Loucy (cell line): ENCODE measurements at regions not wholly inside any gene's neighbourhood (a gene's known extent, or its start where the extent isn't known, plus 50 kb on each side); places are given as distances from the start of the nearest gene placed in this dataset.

Experiments used
- H2AFZ ChIP-seq: fragments of 200-600 bp; sonication (generic); 2 replicates; pipeline ENCODE4 v1.6.0; 2016; ENCODE audit warnings: antibody characterized with exemption, mild to moderate bottlenecking, low read length, moderate library complexity
- H3F3A ChIP-seq: fragments of 200-600 bp; 2 replicates; pipeline ENCODE4 v1.6.0; 2016; ENCODE audit warnings: antibody characterized with exemption, low read depth, mild to moderate bottlenecking
- H3K27me3 ChIP-seq: fragments of 200-600 bp; sonication (generic); 2 replicates; pipeline ENCODE4 v1.6.1; 2014; ENCODE audit warnings: low read length, mild to moderate bottlenecking; ENCODE audit not compliant: insufficient read depth, poor library complexity, severe bottlenecking
- H3K36me3 ChIP-seq: fragments of 200-600 bp; sonication (generic); 2 replicates; pipeline ENCODE4 v1.6.1; 2016; ENCODE audit warnings: low read length; ENCODE audit not compliant: insufficient read depth
- H3K4me1 ChIP-seq: fragments of 200-600 bp; sonication (generic); 2 replicates; pipeline ENCODE4 v1.5.1; 2014; ENCODE audit warnings: low read length, mild to moderate bottlenecking; ENCODE audit not compliant: insufficient read depth, poor library complexity, severe bottlenecking
- H3K4me2 ChIP-seq: fragments of 200-600 bp; sonication (generic); 2 replicates; pipeline ENCODE4 v1.6.0; 2014; ENCODE audit warnings: antibody characterized with exemption, low read length, low read depth, mild to moderate bottlenecking; ENCODE audit not compliant: poor library complexity, severe bottlenecking
- H3K4me3 ChIP-seq: fragments of 200-600 bp; sonication (generic); 2 replicates; pipeline ENCODE4 v1.5.1; 2014; ENCODE audit warnings: low read length, mild to moderate bottlenecking, mixed read lengths; ENCODE audit not compliant: poor library complexity, severe bottlenecking
- H3K79me2 ChIP-seq: fragments of 200-600 bp; sonication (generic); 2 replicates; pipeline ENCODE4 v1.6.1; 2014; ENCODE audit warnings: low read length; ENCODE audit not compliant: insufficient read depth
- H3K9ac ChIP-seq: fragments of 200-600 bp; sonication (generic); 2 replicates; pipeline ENCODE4 v1.6.0; 2014; ENCODE audit warnings: mild to moderate bottlenecking, low read depth, low read length, moderate library complexity; ENCODE audit not compliant: poor library complexity, severe bottlenecking
- H3K9me2 ChIP-seq: fragments of 200-600 bp; sonication (generic); replicated peaks from 2 replicates; pipeline ENCODE4 v1.6.1; 2016; ENCODE audit warnings: low read depth, low read length, mixed read lengths
- H3K9me3 ChIP-seq: fragments of 200-600 bp; sonication (generic); 2 replicates; pipeline ENCODE4 v1.6.1; 2014; ENCODE audit warnings: mild to moderate bottlenecking, antibody characterized with exemption, low read length, low read depth; ENCODE audit not compliant: insufficient read depth
- H4K20me1 ChIP-seq: fragments of 200-600 bp; sonication (generic); 2 replicates; pipeline ENCODE4 v1.6.0; 2014; ENCODE audit warnings: antibody characterized with exemption, low read length, mild to moderate bottlenecking; ENCODE audit not compliant: insufficient read depth, poor library complexity, severe bottlenecking
- EZH2phosphoT487 ChIP-seq: fragments of 200-600 bp; IDR thresholded peaks from 2 replicates; pipeline ENCODE4 v1.6.1; 2018; ENCODE audit warnings: antibody characterized with exemption, mild to moderate bottlenecking, moderate library complexity, borderline replicate concordance
- TF ChIP-seq, protein P1 (sequence below): fragments of 200-600 bp; sonication (generic); conservative IDR thresholded peaks from 2 replicates; pipeline ENCODE4 v1.5.1; 2014; ENCODE audit warnings: mild to moderate bottlenecking, antibody characterized with exemption, low read length

DNA sequence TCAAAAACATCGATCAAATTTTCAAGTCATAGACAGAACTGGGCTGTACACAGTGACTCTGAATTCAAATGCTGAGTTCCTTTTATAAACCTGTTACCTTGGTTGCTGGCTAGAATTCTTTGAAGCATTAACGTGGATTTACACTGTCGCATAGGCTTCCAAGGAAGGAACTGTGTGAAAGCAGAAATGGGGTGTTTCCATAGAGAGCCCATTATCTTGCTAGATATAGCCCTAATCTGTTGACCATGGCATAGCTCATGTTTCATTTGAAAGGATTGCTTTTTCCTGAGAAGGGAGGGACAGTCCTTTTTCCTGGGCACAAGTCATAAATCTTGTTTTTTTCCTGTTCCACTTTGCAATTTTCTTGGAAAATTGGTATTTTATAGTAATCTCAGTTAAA lies 73.8 kb upstream of the NEUROD1 start:
- H3K4me3 ChIP-seq, result no peak overlapping the region
- no peaks in the 10 kb centered on the region for H3K9me2 ChIP-seq
- H4K20me1 ChIP-seq, result no peaks in the 10 kb centered on the region
- H3K4me2 ChIP-seq, result no peak overlapping the region
- no peaks in the 10 kb centered on the region for H3F3A ChIP-seq
- no peaks in the 10 kb centered on the region for H3K9me3 ChIP-seq
- TF ChIP-seq EZH2phosphoT487, result no peak
- TF ChIP-seq, protein P1, sequence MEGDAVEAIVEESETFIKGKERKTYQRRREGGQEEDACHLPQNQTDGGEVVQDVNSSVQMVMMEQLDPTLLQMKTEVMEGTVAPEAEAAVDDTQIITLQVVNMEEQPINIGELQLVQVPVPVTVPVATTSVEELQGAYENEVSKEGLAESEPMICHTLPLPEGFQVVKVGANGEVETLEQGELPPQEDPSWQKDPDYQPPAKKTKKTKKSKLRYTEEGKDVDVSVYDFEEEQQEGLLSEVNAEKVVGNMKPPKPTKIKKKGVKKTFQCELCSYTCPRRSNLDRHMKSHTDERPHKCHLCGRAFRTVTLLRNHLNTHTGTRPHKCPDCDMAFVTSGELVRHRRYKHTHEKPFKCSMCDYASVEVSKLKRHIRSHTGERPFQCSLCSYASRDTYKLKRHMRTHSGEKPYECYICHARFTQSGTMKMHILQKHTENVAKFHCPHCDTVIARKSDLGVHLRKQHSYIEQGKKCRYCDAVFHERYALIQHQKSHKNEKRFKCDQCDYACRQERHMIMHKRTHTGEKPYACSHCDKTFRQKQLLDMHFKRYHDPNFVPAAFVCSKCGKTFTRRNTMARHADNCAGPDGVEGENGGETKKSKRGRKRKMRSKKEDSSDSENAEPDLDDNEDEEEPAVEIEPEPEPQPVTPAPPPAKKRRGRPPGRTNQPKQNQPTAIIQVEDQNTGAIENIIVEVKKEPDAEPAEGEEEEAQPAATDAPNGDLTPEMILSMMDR, result no peak
- no peak overlapping the region for H3K9ac ChIP-seq
- no peak overlapping the region for H2AFZ ChIP-seq
- H3K27me3 ChIP-seq, result no peaks in the 10 kb centered on the region
- no peaks in the 10 kb centered on the region for H3K36me3 ChIP-seq
- H3K4me1 ChIP-seq, result peaks cover 25% of the 10 kb centered on the region
- H3K79me2 ChIP-seq, result no peaks in the 10 kb centered on the region

DNA sequence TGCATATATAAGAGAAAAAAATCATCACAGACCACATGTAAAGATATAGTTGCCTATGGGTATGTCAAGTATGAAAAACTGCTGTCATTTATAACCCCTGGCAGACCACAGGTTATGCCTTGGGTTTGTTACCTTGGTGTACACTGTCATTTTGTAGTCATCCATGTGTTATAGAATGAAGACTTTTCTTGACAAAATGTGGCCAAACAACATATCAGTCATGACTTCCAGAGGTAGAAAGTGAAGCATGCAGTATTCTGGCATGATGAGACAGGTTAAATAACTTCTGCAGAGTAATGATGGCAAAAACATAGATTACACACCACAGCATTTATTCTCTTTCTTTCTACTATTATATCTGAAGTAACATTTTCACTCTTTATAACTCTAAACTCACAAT lies 74.9 kb upstream of the NEUROD1 start:
- H3F3A ChIP-seq, result no peaks in the 10 kb centered on the region
- peaks cover 25% of the 10 kb centered on the region for H3K4me1 ChIP-seq
- no peaks in the 10 kb centered on the region for H3K9me3 ChIP-seq
- H2AFZ ChIP-seq, result 0 out of 2 replicates have a peak overlapping the region, but pooled peaks have one; percentile 5
- TF ChIP-seq EZH2phosphoT487, result no peak
- TF ChIP-seq, protein P1, result no peak
- no peak overlapping the region for H3K4me2 ChIP-seq
- no peaks in the 10 kb centered on the region for H3K9me2 ChIP-seq
- no peak overlapping the region for H3K4me3 ChIP-seq
- no peaks in the 10 kb centered on the region for H3K27me3 ChIP-seq
- H3K79me2 ChIP-seq, result no peaks in the 10 kb centered on the region
- no peaks in the 10 kb centered on the region for H3K36me3 ChIP-seq
- no peaks in the 10 kb centered on the region for H4K20me1 ChIP-seq
- H3K9ac ChIP-seq, result no peak overlapping the region

- H4K20me1 ChIP-seq, result no peaks in the 10 kb centered on the region
- H3K4me2 ChIP-seq, result no peak overlapping the region
- no peaks in the 10 kb centered on the region for H3K36me3 ChIP-seq
- peaks cover 27% of the 10 kb centered on the region for H3K4me1 ChIP-seq
- H3K79me2 ChIP-seq, result no peaks in the 10 kb centered on the region
- no peaks in the 10 kb centered on the region for H3K27me3 ChIP-seq
- peaks cover 7% of the 10 kb centered on the region for H3F3A ChIP-seq
- no peak overlapping the region for H3K9ac ChIP-seq
- TF ChIP-seq EZH2phosphoT487, result no peak
- TF ChIP-seq, protein P1, result no peak
- peak overlapping the region; percentile 56 for H2AFZ ChIP-seq
- no peak overlapping the region for H3K4me3 ChIP-seq
- H3K9me3 ChIP-seq, result no peaks in the 10 kb centered on the region
- no peaks in the 10 kb centered on the region for H3K9me2 ChIP-seq
Measured at GRCh38 chr2:181760521-181760920, 80.2 kb upstream of the NEUROD1 start.
